Testis (tissue), 2 donors: ENCODE measurements at regions not wholly inside any gene's neighbourhood (a gene's known extent, or its start where the extent isn't known, plus 50 kb on each side); places are given as distances from the start of the nearest gene placed in this dataset.

Experiments used
- POLR2A ChIP-seq: fragments of 450-650 bp; IDR thresholded peaks from one replicate; pipeline ENCODE4 v1.6.1; 2017; ENCODE audit warnings: antibody characterized with exemption, mild to moderate bottlenecking, moderate library complexity
- TF ChIP-seq, protein P1 (sequence below), 3 experiments: fragments of 450-650 bp in 2 of 3; fragments of 200-600 bp in 1 of 3; sonication (generic) in 1 of 3; IDR thresholded peaks; one replicate each; pipeline ENCODE4 v1.5.1; 2016 to 2019; ENCODE audit warnings: antibody characterized with exemption in 3 of 3, mild to moderate bottlenecking in 2 of 3, moderate library complexity in 1 of 3

DNA sequence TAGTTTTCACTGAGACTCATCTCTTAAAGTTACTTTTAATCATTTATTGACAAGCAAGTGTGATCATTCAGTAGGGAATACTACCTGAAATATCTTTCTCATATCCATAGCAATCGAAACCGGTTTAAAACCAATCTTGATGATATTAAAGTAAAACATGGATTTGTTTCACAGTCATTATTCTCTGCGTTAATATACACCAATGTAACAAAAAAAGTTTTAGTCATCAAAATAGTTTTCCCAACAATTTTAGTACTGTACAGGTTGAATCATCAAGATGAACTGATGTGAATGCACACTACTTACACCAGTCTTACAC, 137.0 kb upstream of the KRAS start:
- TF ChIP-seq, protein P1, sequence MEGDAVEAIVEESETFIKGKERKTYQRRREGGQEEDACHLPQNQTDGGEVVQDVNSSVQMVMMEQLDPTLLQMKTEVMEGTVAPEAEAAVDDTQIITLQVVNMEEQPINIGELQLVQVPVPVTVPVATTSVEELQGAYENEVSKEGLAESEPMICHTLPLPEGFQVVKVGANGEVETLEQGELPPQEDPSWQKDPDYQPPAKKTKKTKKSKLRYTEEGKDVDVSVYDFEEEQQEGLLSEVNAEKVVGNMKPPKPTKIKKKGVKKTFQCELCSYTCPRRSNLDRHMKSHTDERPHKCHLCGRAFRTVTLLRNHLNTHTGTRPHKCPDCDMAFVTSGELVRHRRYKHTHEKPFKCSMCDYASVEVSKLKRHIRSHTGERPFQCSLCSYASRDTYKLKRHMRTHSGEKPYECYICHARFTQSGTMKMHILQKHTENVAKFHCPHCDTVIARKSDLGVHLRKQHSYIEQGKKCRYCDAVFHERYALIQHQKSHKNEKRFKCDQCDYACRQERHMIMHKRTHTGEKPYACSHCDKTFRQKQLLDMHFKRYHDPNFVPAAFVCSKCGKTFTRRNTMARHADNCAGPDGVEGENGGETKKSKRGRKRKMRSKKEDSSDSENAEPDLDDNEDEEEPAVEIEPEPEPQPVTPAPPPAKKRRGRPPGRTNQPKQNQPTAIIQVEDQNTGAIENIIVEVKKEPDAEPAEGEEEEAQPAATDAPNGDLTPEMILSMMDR (IDR thresholded peaks at IDR 0.05): no peak
- no peak for TF ChIP-seq POLR2A
